ENCODE measurements at regions not wholly inside any gene's neighbourhood (a gene's known extent, or its start where the extent isn't known, plus 50 kb on each side); places are given as distances from the start of the nearest gene placed in this dataset.

DNA sequence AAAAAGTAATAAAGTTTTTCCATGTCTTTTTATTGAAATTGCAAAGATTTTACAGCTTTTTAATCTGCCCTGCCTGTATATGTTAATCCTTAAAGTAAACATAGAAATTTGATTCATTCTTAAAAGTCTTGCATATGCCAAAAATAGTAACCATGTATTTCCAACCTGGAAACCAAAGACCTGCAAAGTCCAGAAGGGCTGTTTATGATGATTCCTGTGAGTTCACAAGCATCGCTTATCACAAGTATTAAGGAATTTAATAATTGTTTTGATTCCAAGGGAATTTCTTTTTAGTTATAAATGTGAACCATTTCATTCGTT, 199.1 kb downstream of the PTPRC start:
- CTCF ChIA-PET, result no interaction called here
- Histone ChIP-seq H3K27ac (ENCODE audit: extremely low read depth, low read depth, low read length) (peak overlapping the region; percentile 58; the same call in 1 of the 2 replicates), H3K4me3 (ENCODE audit: low read depth, low read length) (no peak overlapping the region), H3K36me3 (ENCODE audit: control insufficient read depth in 2 of 2, insufficient read depth in 1 of 2, low read length in 2 of 2) (no peaks in the 10 kb centered on the region), H3K4me1 (ENCODE audit: control insufficient read depth, insufficient read depth, low read length) (peaks cover 12% of the 10 kb centered on the region), H3K9me3 (ENCODE audit: control insufficient read depth, insufficient read depth, low read depth, low read length) (no peaks in the 10 kb centered on the region)
- TF ChIP-seq, protein P1, sequence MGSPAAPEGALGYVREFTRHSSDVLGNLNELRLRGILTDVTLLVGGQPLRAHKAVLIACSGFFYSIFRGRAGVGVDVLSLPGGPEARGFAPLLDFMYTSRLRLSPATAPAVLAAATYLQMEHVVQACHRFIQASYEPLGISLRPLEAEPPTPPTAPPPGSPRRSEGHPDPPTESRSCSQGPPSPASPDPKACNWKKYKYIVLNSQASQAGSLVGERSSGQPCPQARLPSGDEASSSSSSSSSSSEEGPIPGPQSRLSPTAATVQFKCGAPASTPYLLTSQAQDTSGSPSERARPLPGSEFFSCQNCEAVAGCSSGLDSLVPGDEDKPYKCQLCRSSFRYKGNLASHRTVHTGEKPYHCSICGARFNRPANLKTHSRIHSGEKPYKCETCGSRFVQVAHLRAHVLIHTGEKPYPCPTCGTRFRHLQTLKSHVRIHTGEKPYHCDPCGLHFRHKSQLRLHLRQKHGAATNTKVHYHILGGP (tag by site-specific recombination; IDR thresholded peaks at IDR 0.05), result peak; percentile 68
- no peak for TF ChIP-seq SP2 (tag by site-specific recombination; IDR thresholded peaks at IDR 0.05)
- TF ChIP-seq, protein P2, sequence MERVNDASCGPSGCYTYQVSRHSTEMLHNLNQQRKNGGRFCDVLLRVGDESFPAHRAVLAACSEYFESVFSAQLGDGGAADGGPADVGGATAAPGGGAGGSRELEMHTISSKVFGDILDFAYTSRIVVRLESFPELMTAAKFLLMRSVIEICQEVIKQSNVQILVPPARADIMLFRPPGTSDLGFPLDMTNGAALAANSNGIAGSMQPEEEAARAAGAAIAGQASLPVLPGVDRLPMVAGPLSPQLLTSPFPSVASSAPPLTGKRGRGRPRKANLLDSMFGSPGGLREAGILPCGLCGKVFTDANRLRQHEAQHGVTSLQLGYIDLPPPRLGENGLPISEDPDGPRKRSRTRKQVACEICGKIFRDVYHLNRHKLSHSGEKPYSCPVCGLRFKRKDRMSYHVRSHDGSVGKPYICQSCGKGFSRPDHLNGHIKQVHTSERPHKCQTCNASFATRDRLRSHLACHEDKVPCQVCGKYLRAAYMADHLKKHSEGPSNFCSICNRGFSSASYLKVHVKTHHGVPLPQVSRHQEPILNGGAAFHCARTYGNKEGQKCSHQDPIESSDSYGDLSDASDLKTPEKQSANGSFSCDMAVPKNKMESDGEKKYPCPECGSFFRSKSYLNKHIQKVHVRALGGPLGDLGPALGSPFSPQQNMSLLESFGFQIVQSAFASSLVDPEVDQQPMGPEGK (tag by site-specific recombination; IDR thresholded peaks at IDR 0.05), result 0 out of 2 replicates have a peak, but pooled peaks have one; percentile 15
- peak; percentile 32; the same call in 1 of the 2 replicates for TF ChIP-seq TCF7L2 (IDR thresholded peaks at IDR 0.05; ENCODE audit: borderline replicate concordance, low read depth, low read length)
- POLR2A ChIA-PET, result no interaction called here

DNA sequence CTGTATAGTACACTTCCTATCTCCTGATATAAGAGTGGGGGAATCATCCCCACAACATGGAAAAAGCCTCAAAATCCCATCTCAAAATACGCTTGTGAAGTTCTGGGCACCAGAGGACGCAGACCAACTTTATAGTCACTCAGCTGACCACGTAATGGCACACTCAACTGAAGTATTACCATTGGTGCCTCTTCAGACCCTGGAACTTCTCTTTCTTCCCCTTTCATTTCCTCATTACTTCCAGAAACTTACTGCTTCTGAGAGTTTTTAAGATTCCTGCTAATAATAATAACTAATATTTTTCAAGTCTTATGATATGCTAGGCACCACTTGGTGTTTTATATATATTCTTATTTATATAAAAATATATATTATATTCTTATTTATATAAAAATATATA, 202.6 kb downstream of the PTPRC start:
- CTCF ChIA-PET, result interaction anchor here (0.6 kb wide), 1 partner anchor 59 kb away, joined by 3 read pairs; no protein-coding TSS in a partner anchor

DNA sequence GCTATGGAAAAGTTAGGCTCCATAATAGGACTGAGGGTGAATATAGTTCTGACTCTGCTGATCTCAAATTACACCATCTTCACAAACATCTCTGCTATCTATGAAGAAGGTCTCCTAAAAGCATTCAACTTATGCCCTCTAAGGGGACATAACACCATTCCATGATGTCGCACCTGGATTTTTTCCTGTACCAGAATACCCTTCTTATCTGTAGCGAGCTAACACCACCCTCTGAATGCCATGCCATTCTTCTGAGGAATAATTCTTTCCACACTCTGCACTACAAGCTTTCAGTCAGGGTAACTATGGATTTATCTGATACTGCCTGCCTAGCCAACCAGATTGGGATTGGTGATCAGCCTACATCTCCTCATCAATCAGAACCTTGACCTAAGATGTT, 203.8 kb downstream of the PTPRC start:
- peaks cover 5% of the 10 kb centered on the region for H3K4me1 ChIP-seq (ENCODE audit: control insufficient read depth, insufficient read depth, low read length)
- no peak overlapping the region for H3K4me3 ChIP-seq (ENCODE audit: low read depth, low read length)
- CTCF ChIA-PET, result interaction anchor here (0.6 to 1.4 kb wide), 2 partner anchors 90 to 270 kb away, joined by 4 read pairs; no protein-coding TSS in a partner anchor
- H3K9me3 ChIP-seq (ENCODE audit: control insufficient read depth, insufficient read depth, low read depth, low read length), result no peaks in the 10 kb centered on the region
- H3K36me3 ChIP-seq (ENCODE audit: control insufficient read depth in 2 of 2, insufficient read depth in 1 of 2, low read length in 2 of 2), result peaks cover 0 to 2% of the 10 kb centered on the region in 2 experiments; a peak in 1 of 3 replicates
- TF ChIP-seq, protein P3, sequence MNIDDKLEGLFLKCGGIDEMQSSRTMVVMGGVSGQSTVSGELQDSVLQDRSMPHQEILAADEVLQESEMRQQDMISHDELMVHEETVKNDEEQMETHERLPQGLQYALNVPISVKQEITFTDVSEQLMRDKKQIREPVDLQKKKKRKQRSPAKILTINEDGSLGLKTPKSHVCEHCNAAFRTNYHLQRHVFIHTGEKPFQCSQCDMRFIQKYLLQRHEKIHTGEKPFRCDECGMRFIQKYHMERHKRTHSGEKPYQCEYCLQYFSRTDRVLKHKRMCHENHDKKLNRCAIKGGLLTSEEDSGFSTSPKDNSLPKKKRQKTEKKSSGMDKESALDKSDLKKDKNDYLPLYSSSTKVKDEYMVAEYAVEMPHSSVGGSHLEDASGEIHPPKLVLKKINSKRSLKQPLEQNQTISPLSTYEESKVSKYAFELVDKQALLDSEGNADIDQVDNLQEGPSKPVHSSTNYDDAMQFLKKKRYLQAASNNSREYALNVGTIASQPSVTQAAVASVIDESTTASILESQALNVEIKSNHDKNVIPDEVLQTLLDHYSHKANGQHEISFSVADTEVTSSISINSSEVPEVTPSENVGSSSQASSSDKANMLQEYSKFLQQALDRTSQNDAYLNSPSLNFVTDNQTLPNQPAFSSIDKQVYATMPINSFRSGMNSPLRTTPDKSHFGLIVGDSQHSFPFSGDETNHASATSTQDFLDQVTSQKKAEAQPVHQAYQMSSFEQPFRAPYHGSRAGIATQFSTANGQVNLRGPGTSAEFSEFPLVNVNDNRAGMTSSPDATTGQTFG (tag by site-specific recombination; IDR thresholded peaks at IDR 0.05; ENCODE audit: borderline replicate concordance), result no peak
- TF ChIP-seq KLF9 (tag by site-specific recombination; IDR thresholded peaks at IDR 0.05; ENCODE audit: low read depth), result no peak
- peak; percentile 33; the same call in 1 of the 2 replicates for TF ChIP-seq TRIM28 (IDR thresholded peaks at IDR 0.05; ENCODE audit: borderline replicate concordance, low read length)
- POLR2A ChIA-PET, result no interaction called here
- no peak overlapping the region for H3K27ac ChIP-seq (ENCODE audit: extremely low read depth, low read depth, low read length)

More for the DNA sequence above, 202.6 kb downstream of the PTPRC start:
- H3K4me3 ChIP-seq (ENCODE audit: low read depth, low read length), result no peak overlapping the region
- peaks cover 0 to 2% of the 10 kb centered on the region in 2 experiments; a peak in 1 of 3 replicates for H3K36me3 ChIP-seq (ENCODE audit: control insufficient read depth in 2 of 2, insufficient read depth in 1 of 2, low read length in 2 of 2)
- no peak for TF ChIP-seq ZNF24 (tag by site-specific recombination; IDR thresholded peaks at IDR 0.05)
- TF ChIP-seq ZNF571 (tag by site-specific recombination; IDR thresholded peaks at IDR 0.05), result no peak
- TF ChIP-seq ZNF830 (tag by site-specific recombination; IDR thresholded peaks at IDR 0.05; ENCODE audit: low read depth), result no peak
- no peak for TF ChIP-seq ZNF610 (tag by site-specific recombination; IDR thresholded peaks at IDR 0.05; ENCODE audit: borderline replicate concordance)
- no peak for TF ChIP-seq HOXC10 (CRISPR knock-in tag; IDR thresholded peaks at IDR 0.05)
- no peaks in the 10 kb centered on the region for H3K9me3 ChIP-seq (ENCODE audit: control insufficient read depth, insufficient read depth, low read depth, low read length)
- H3K27ac ChIP-seq (ENCODE audit: extremely low read depth, low read depth, low read length), result no peak overlapping the region
- POLR2A ChIA-PET, result no interaction called here
- H3K4me1 ChIP-seq (ENCODE audit: control insufficient read depth, insufficient read depth, low read length), result peaks cover 12% of the 10 kb centered on the region

DNA sequence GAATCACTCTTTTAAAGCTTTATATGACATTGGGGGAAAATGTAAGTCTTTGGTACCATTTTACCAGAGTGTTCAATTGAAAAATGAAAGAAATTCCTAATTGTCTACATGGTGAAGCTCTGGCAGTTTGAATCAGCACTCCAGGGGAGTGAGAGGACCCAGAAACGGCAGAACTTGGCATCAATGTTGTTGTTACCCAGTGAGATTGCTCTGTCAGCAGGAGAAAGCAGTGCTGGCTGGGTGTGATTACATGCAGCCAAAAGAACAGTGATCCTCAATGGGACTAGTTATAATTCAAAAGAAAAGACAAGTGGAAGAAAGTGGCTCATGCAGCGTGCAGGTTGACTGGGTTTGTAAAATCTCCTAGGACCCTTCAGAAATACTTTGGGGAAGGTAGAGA, 206.4 kb downstream of the PTPRC start:
- TF ChIP-seq, protein P4, sequence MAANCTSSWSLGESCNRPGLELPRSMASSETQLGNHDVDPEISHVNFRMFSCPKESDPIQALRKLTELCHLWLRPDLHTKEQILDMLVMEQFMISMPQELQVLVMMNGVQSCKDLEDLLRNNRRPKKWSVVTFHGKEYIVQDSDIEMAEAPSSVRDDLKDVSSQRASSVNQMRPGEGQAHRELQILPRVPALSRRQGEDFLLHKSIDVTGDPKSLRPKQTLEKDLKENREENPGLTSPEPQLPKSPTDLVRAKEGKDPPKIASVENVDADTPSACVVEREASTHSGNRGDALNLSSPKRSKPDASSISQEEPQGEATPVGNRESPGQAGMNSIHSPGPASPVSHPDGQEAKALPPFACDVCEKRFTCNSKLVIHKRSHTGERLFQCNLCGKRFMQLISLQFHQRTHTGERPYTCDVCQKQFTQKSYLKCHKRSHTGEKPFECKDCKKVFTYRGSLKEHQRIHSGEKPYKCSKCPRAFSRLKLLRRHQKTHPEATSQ (tag by site-specific recombination; IDR thresholded peaks at IDR 0.05), result no peak
- TF ChIP-seq FEZF1 (tag by site-specific recombination; IDR thresholded peaks at IDR 0.05), result peak; percentile 46
- Histone ChIP-seq H3K27ac (ENCODE audit: extremely low read depth, low read depth, low read length) (no peak overlapping the region), H3K36me3 (ENCODE audit: control insufficient read depth in 2 of 2, insufficient read depth in 1 of 2, low read length in 2 of 2) (peaks cover 0 to 2% of the 10 kb centered on the region in 2 experiments; a peak in 1 of 3 replicates), H3K4me1 (ENCODE audit: control insufficient read depth, insufficient read depth, low read length) (peaks cover 13% of the 10 kb centered on the region), H3K9me3 (ENCODE audit: control insufficient read depth, insufficient read depth, low read depth, low read length) (no peaks in the 10 kb centered on the region), H3K4me3 (ENCODE audit: low read depth, low read length) (no peak overlapping the region)
- POLR2A ChIA-PET, result no interaction called here
- CTCF ChIA-PET, result interaction anchor here (0.6 to 2.2 kb wide), 2 partner anchors 70 to 399 kb away, joined by 4 to 10 read pairs; no protein-coding TSS in a partner anchor

Data from HEK293 (cell line).